HEK293T (cell line): ENCODE measurements at regions not wholly inside any gene's neighbourhood (a gene's known extent, or its start where the extent isn't known, plus 50 kb on each side); places are given as distances from the start of the nearest gene placed in this dataset.

Experiments
- CTCF ChIA-PET: fragments of 350-600 bp; formaldehyde crosslinking; extraction: SDS; loops from one replicate; lab custom pipeline; 2021; ENCODE audit warnings: antibody characterized with exemption, inconsistent platforms; lab: Yijun Ruan, JAX
- POLR2A ChIA-PET: fragments of 350-600 bp; formaldehyde crosslinking; extraction: SDS; loops from one replicate; lab custom pipeline; 2020; ENCODE audit warnings: antibody characterized with exemption, inconsistent platforms; lab: Yijun Ruan, JAX
- DNase-seq: peaks from one replicate; pipeline ENCODE4 v3.0.0; 2012; ENCODE audit warnings: mixed read lengths; ENCODE audit errors: extremely low spot score
- ARNT ChIP-seq: fragments of 450-650 bp; IDR thresholded peaks from 2 replicates; pipeline ENCODE4 v1.6.1; 2017; ENCODE audit warnings: mild to moderate bottlenecking
- BHLHE40 ChIP-seq: fragments of 450-650 bp; IDR thresholded peaks from 2 replicates; pipeline ENCODE4 v1.6.1; 2016; ENCODE audit warnings: mild to moderate bottlenecking, moderate library complexity, borderline replicate concordance
- CTBP1 ChIP-seq: fragments of 450-650 bp; IDR thresholded peaks from 2 replicates; pipeline ENCODE4 v1.6.1; 2016; ENCODE audit warnings: borderline replicate concordance
- ELF4 ChIP-seq: fragments of 450-650 bp; IDR thresholded peaks from 2 replicates; pipeline ENCODE4 v1.6.1; 2017; ENCODE audit warnings: antibody characterized with exemption
- FOXA1 ChIP-seq: fragments of 450-650 bp; IDR thresholded peaks from 2 replicates; pipeline ENCODE4 v1.6.1; 2016; ENCODE audit warnings: mild to moderate bottlenecking
- FOXK2 ChIP-seq: fragments of 450-650 bp; IDR thresholded peaks from 2 replicates; pipeline ENCODE4 v1.6.1; 2016; ENCODE audit warnings: mild to moderate bottlenecking
- FOXM1 ChIP-seq: fragments of 450-650 bp; IDR thresholded peaks from 2 replicates; pipeline ENCODE4 v1.6.1; 2017; ENCODE audit warnings: mild to moderate bottlenecking, borderline replicate concordance
- HDGF ChIP-seq: fragments of 450-650 bp; IDR thresholded peaks from 2 replicates; pipeline ENCODE4 v1.6.1; 2017; ENCODE audit warnings: antibody characterized with exemption, borderline replicate concordance
- L3MBTL2 ChIP-seq: fragments of 450-650 bp; conservative IDR thresholded peaks from 2 replicates; pipeline ENCODE4 v1.6.1; 2016; ENCODE audit warnings: mild to moderate bottlenecking
- LEF1 ChIP-seq: fragments of 450-650 bp; IDR thresholded peaks from 2 replicates; pipeline ENCODE4 v1.6.1; 2017; ENCODE audit warnings: mild to moderate bottlenecking, borderline replicate concordance
- NFRKB ChIP-seq: fragments of 450-650 bp; IDR thresholded peaks from 2 replicates; pipeline ENCODE4 v1.6.1; 2016; ENCODE audit warnings: mild to moderate bottlenecking, moderate library complexity
- SP1 ChIP-seq: fragments of 450-650 bp; IDR thresholded peaks from 2 replicates; pipeline ENCODE4 v1.6.1; 2017
- SUZ12 ChIP-seq: fragments of 450-650 bp; IDR thresholded peaks from 2 replicates; pipeline ENCODE4 v1.6.1; 2016; ENCODE audit warnings: mild to moderate bottlenecking
- TARDBP ChIP-seq: fragments of 450-650 bp; IDR thresholded peaks from 2 replicates; pipeline ENCODE4 v1.6.1; 2016
- ZNF384 ChIP-seq: fragments of 450-650 bp; IDR thresholded peaks from 2 replicates; pipeline ENCODE4 v1.6.1; 2016
- TF ChIP-seq, protein P1 (sequence below): fragments of 450-650 bp; IDR thresholded peaks from 2 replicates; pipeline ENCODE4 v1.6.1; 2016

DNA sequence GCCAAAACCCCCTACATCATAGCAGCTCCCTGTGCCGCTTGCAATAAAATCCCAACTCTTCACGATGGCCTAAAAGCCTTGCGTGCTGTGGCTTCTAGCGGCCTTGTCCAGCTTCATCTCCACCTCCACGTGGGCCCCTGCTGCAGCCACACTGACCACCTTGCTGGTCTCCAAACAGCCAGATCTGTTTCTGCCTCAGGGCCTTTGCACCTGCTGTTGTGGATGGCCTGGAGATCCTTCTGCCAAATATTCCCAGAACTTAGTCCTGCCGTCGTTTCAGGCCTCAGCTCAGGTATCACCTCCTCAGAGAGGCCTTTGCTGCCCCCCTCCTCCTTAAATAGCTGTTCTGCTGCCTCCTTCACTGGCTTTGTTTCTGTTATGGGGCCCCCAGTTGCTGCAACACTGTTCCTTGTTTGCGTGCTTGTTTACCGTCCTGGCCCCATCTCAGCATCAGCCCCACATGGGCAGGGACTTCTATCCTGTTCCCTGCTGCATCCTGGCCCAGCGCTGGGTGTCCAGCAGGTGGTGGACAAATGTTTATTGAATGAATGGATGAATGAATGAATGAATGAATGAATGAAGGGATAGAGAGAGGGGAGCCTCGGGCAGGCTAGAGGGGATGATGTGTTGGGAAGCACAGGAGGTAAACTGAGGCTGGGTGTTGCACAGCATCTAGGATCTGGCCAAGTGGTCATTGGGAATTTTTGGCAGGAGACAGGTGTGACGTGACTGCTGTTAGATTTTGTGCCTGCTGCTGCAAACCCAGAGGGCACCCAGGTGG lies 171.0 kb upstream of the GSE1 start:
- no peak for TF ChIP-seq CTBP1
- no peak for TF ChIP-seq BHLHE40
- TF ChIP-seq FOXM1 = no peak
- no peak for TF ChIP-seq L3MBTL2
- ChIA-PET CTCF (interaction anchor here (0.8 to 2.1 kb wide), 2 partner anchors 20 to 173 kb away, joined by 7 to 9 read pairs; no protein-coding TSS in a partner anchor), POLR2A (no interaction called here)
- DNase-seq = no peak

DNA sequence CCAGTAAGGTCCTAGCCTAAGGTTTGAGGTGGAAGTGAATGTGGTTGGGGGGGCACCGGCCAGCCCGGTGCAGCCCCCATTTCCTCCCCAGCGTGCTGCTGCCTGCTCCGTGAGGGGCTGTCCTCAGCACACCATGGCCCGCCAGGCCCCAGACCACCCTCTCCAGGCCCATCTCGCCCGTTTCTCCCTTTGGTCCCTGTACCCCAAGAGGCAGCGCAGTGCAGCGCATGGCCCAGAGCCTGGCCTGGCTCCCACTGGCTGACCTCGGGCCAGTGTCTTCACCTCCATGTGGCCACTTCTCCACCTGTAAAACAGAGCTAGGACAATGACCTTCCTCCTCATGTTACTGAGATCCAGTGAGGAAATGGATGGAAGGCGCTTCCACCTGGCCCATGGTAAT lies 170.0 kb upstream of the GSE1 start:
- no peak for DNase-seq

DNA sequence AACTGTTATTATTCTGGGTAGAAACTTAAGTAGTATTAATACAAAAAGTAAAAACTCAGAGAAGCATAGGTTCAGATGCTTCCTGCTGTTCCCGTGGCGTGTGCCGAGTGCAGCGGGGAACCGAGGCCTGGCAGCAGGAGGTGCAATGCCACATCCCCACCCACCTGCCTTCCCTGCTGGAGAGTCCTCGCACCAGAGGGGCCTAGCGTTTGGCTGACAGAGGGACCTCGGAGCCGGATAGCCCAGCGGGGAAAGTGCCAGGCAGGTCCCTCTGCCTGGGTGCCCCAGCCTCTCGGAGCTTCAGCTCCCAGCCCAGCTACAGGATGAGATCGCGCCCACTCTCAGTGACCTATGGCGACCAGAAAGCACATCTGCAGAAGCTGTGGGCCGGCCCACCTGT lies 169.6 kb upstream of the GSE1 start:
- ChIA-PET CTCF (no interaction called here), POLR2A (no interaction called here)
- TF ChIP-seq LEF1 (no peak), ZNF384 (no peak), L3MBTL2 (no peak), FOXM1 (no peak), TARDBP (no peak), CTBP1 (no peak), FOXK2 (no peak), SP1 (no peak), ELF4 (no peak), ARNT (no peak), BHLHE40 (no peak)
- TF ChIP-seq, protein P1, sequence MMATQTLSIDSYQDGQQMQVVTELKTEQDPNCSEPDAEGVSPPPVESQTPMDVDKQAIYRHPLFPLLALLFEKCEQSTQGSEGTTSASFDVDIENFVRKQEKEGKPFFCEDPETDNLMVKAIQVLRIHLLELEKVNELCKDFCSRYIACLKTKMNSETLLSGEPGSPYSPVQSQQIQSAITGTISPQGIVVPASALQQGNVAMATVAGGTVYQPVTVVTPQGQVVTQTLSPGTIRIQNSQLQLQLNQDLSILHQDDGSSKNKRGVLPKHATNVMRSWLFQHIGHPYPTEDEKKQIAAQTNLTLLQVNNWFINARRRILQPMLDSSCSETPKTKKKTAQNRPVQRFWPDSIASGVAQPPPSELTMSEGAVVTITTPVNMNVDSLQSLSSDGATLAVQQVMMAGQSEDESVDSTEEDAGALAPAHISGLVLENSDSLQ = no peak
- DNase-seq = no peak

More for the DNA sequence above, 170.0 kb upstream of the GSE1 start:
- POLR2A ChIA-PET = no interaction called here
- CTCF ChIA-PET = interaction anchor here (2.1 kb wide), 1 partner anchor 172 kb away, joined by 9 read pairs; no protein-coding TSS in a partner anchor
- TF ChIP-seq HDGF (no peak), SUZ12 (no peak), FOXK2 (no peak), ARNT (no peak), LEF1 (no peak), CTBP1 (no peak), ZNF384 (no peak), FOXM1 (no peak), SP1 (no peak), L3MBTL2 (no peak), FOXA1 (no peak), ELF4 (no peak), BHLHE40 (no peak), TARDBP (no peak)
- TF ChIP-seq, protein P1 = no peak

DNA sequence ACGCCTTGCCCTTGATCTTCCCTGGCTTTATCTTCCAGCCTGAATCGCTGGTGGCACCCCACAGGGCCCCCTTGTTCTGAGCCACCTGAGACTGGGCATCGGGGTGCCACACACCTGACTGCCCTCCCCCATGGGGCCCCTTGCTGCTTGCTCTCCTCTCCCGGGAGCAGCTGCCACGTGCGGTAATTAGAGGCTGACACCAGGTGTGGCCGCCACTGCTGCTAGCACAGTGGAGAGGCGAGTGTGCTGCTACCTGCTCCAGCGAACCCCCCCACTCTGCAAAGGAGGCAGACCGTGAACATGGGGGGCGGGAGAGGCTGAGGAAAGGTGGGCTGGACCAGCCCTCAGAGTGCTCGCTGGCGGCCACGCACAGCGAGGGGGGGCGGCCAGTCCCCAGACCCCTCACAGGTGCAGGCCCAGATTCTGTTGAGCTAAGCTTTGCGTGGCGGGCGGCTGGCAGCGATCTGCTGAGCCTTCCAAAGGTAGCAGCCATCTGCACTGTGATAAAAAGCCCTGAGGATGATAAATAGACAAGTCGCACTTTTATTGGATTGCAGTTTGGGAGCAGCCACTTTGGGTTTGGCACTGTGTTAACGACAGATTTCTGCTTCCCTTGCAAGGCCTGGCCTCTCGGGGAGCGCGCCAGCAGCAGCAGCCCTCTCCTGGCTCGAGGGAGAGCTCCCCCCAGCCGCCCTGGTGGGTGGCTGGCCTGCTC lies 167.9 kb upstream of the GSE1 start:
- ChIA-PET CTCF (interaction anchor here (1.3 kb wide), 1 partner anchor 29 kb away, joined by 3 read pairs; no protein-coding TSS in a partner anchor), POLR2A (no interaction called here)
- DNase-seq = no peak
- no peak for TF ChIP-seq HDGF
- TF ChIP-seq L3MBTL2 = no peak
- TF ChIP-seq SP1 = no peak
- TF ChIP-seq CTBP1 = no peak
- TF ChIP-seq FOXA1 = no peak

DNA sequence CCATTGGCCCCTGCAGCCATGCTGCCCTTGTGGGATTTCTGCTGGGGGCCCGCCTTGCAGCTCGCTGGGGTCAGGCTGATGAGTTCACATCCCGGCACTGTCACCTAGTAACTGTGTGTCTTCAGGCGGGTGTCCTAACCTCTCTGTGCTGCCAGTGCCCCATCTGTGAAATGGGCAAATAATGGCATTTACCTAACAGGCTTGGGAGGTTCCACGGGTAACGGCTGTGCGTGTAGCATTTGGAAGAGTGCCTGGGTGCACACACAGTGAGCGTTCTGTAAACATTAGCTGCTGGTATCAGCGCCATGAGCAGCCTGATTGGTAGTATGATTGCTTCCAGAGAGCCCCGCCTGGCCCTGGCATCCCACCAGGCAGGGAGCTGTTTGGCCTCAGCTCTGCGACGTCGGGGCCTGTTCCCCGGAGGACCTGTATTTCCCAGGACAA lies 167.3 kb upstream of the GSE1 start:
- POLR2A ChIA-PET = interaction anchor here (1.0 kb wide), 1 partner anchor 160 kb away, joined by 3 read pairs; no protein-coding TSS in a partner anchor
- DNase-seq = no peak
- TF ChIP-seq SP1 = no peak
- no peak for TF ChIP-seq HDGF
- no peak for TF ChIP-seq FOXK2
- TF ChIP-seq CTBP1 = no peak
- TF ChIP-seq, protein P1 = no peak
- no peak for TF ChIP-seq FOXA1
- TF ChIP-seq ELF4 = no peak
- no peak for TF ChIP-seq L3MBTL2
- no peak for TF ChIP-seq LEF1
- TF ChIP-seq TARDBP = no peak
- TF ChIP-seq NFRKB = no peak
- no peak for TF ChIP-seq BHLHE40
- no peak for TF ChIP-seq ZNF384
- CTCF ChIA-PET = interaction anchor here (1.3 kb wide), 1 partner anchor 30 kb away, joined by 3 read pairs; no protein-coding TSS in a partner anchor
